Adrenal gland (tissue), 5 donors: ENCODE measurements at regions not wholly inside any gene's neighbourhood (a gene's known extent, or its start where the extent isn't known, plus 50 kb on each side); places are given as distances from the start of the nearest gene placed in this dataset.

ENCODE experiments used
- CTCF ChIP-seq, 6 experiments: fragments of 450-650 bp in 4 of 6; fragments of 200-600 bp in 2 of 6; sonication (generic) in 1 of 6; IDR thresholded peaks; 1 replicate in 5 of 6; 2 replicates in 1 of 6; pipeline versions ENCODE4 v1.5.1 to v1.8.0; 2016 to 2021; ENCODE audit warnings: antibody characterized with exemption in 6 of 6, mild to moderate bottlenecking in 2 of 6, moderate library complexity in 1 of 6
- POLR2A ChIP-seq, 2 donors: fragments of 450-650 bp; IDR thresholded peaks; one replicate each; pipeline ENCODE4 v1.6.1; 2017; ENCODE audit warnings: antibody characterized with exemption in 2 of 2, mild to moderate bottlenecking in 2 of 2, moderate library complexity in 1 of 2
- donor health status: DM: no; HTN: no; CAD: no.

GRCh38 chr10:129277841-129278240 is 189.2 kb upstream of the MGMT start:
- no peak for TF ChIP-seq POLR2A (IDR thresholded peaks at IDR 0.05)
- TF ChIP-seq CTCF (IDR thresholded peaks at IDR 0.05), result no peak
